SK-N-MC (cell line): ENCODE measurements at regions not wholly inside any gene's neighbourhood (a gene's known extent, or its start where the extent isn't known, plus 50 kb on each side); places are given as distances from the start of the nearest gene placed in this dataset.
"Not testable (repeated sequence)": the region's sequence is repeated elsewhere in the genome, so short reads cannot be mapped to it uniquely, and the experiment has no call there.

ENCODE experiments used
- DNase-seq: peaks from one replicate; pipeline ENCODE4 v3.0.0-alpha.2; 2011; ENCODE audit warnings: low read depth, low spot score
- H3K27ac ChIP-seq: fragments of 200-600 bp; sonication (generic); 2 replicates; pipeline ENCODE4 v1.5.1; 2016; ENCODE audit warnings: mixed run types
- H3K36me3 ChIP-seq: fragments of 200-600 bp; sonication (generic); 2 replicates; pipeline ENCODE4 v1.6.1; 2017; ENCODE audit warnings: antibody characterized with exemption, low read length, mixed read lengths; ENCODE audit not compliant: insufficient read depth
- H3K4me3 ChIP-seq: fragments of 200-600 bp; sonication (generic); 2 replicates; pipeline ENCODE4 v1.5.1; 2016
- H3K9ac ChIP-seq: fragments of 200-600 bp; sonication (generic); 2 replicates; pipeline ENCODE4 v1.8.0; 2017; ENCODE audit warnings: mixed run types, mixed read lengths; ENCODE audit not compliant: insufficient read length
- H3K9me3 ChIP-seq: fragments of 200-600 bp; sonication (generic); 2 replicates; pipeline ENCODE4 v1.6.1; 2017; ENCODE audit warnings: low read depth, mild to moderate bottlenecking, antibody characterized with exemption, low read length, moderate library complexity, mixed read lengths
- EZH2 ChIP-seq: fragments of 200-600 bp; sonication (generic); IDR thresholded peaks from one replicate; pipeline ENCODE4 v1.6.1; 2017; ENCODE audit warnings: antibody characterized with exemption
- FOXP2 ChIP-seq: optimal IDR thresholded peaks from 2 replicates; pipeline ENCODE3; 2011; ENCODE audit warnings: mild to moderate bottlenecking, moderate library complexity; ENCODE audit not compliant: insufficient read depth; ENCODE audit errors: extremely low read length, control extremely low read depth
- POLR2AphosphoS5 ChIP-seq: IDR thresholded peaks from 2 replicates; pipeline ENCODE4 v1.6.1; 2012; ENCODE audit warnings: mild to moderate bottlenecking, low read depth, low read length, borderline replicate concordance

DNA sequence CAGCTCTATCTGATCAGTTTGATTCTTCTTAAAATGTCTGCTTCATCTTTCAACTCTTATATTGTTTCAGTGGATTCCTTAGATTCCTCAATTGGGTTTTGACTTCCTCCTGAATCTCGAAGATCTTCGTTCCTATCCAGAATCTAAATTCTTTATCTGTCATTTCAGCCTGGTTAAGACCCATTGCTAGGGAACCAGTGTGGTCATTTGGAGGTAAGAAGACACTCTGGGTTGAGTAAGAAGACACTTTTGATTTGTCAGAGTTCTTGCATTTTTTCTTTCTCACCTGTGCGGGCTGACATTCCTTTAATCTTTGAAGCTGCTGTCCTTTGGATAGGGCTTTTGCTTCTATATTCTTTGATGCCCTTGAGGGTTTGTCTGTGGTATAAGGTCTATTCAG is 291.9 kb downstream of the SLC7A11 start:
- DNase-seq = no peak
- H3K9ac ChIP-seq = no peak overlapping the region
- H3K36me3 ChIP-seq = no peaks in the 10 kb centered on the region
- H3K9me3 ChIP-seq = no peaks in the 10 kb centered on the region; the same call in 1 of the 2 replicates
- TF ChIP-seq EZH2 = no peak
- no peak for TF ChIP-seq FOXP2
- TF ChIP-seq POLR2AphosphoS5 = no peak
- no peak overlapping the region for H3K4me3 ChIP-seq
- H3K27ac ChIP-seq = no peak overlapping the region

DNA sequence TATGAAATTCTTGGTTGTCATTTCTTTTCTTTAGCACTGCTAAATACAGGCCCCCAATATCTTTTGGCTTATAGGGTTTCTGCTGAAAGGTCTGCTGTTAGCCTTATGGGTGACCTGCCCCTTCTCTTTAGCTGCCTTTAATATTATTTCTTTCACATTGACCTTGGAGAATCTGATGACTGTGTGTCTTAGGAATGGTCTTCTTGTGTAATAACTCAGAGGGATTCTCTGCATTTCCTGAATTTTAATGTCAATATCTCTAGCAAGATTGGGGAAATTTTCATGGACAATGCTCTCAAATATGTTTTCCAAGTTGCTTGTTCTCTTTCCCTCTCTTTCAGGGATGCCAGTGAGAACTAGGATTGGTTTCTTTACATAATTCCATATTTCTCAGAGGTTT is 292.4 kb downstream of the SLC7A11 start:
- no peak overlapping the region for H3K27ac ChIP-seq
- no peaks in the 10 kb centered on the region; the same call in 1 of the 2 replicates for H3K9me3 ChIP-seq
- no peak overlapping the region for H3K4me3 ChIP-seq
- no peaks in the 10 kb centered on the region for H3K36me3 ChIP-seq
- no peak overlapping the region for H3K9ac ChIP-seq
- DNase-seq = no peak
- no peak for TF ChIP-seq POLR2AphosphoS5
- no peak for TF ChIP-seq FOXP2
- TF ChIP-seq EZH2 = no peak

DNA sequence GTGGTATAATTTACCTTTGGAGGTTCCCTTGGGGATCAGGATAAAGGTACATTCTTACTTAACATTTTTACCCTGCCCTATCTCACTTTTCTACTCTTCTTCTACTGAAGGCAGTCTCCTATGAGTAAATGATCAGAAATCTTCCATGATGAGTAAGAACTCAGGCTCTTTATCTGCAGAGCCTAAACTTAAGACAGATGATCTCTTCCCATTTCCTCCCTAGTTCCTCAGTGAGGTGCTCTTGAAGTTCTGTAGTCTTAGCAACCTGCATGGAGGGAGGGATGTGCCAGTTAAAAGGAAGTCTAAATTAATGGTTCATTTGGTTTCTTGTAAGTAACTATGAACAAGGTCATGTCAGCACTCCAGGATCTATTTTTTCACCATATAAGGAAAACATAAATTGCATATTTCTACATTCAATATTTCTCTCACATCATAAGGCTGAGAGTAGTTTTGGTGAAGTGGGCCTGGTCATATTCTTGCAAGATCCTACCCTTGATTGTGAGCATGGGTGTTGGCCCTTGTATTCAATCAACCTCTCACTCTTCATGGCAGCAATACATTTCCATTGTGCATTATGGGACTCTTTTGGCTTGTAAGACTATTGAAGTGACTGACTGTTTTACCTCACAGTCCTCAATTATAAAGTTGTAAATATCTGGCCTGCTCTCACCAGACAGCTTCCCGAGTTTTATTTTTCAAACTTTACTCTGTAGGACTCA is 295.5 kb downstream of the SLC7A11 start:
- Histone ChIP-seq H3K27ac (no peak overlapping the region), H3K9me3 (no peaks in the 10 kb centered on the region; the same call in 1 of the 2 replicates), H3K9ac (no peak overlapping the region), H3K36me3 (no peaks in the 10 kb centered on the region), H3K4me3 (no peak overlapping the region)
- no peak for TF ChIP-seq FOXP2
- no peak for TF ChIP-seq EZH2
- no peak for TF ChIP-seq POLR2AphosphoS5
- no peak for DNase-seq

DNA sequence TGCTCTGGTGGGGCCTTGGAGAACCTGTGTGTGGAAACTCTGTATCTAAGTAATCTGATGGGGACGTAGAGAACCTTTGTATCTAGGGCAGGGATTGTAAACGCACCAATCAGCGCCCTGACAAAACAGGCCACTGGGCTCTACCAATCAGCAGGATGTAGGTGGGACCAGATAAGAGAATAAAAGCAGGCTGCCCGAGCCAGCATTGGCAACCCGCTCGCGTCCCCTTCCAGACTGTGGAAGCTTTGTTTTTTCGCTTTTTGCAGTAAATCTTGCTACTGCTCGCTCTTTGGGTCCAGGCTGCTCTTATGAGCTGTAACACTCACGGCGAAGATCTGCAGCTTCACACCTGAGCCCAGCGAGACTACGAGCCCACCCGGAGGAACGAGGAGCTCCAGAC is 299.3 kb downstream of the SLC7A11 start:
- not testable (repeated sequence) for DNase-seq, H3K27ac ChIP-seq, H3K9ac ChIP-seq, H3K36me3 ChIP-seq, H3K4me3 ChIP-seq, H3K9me3 ChIP-seq

DNA sequence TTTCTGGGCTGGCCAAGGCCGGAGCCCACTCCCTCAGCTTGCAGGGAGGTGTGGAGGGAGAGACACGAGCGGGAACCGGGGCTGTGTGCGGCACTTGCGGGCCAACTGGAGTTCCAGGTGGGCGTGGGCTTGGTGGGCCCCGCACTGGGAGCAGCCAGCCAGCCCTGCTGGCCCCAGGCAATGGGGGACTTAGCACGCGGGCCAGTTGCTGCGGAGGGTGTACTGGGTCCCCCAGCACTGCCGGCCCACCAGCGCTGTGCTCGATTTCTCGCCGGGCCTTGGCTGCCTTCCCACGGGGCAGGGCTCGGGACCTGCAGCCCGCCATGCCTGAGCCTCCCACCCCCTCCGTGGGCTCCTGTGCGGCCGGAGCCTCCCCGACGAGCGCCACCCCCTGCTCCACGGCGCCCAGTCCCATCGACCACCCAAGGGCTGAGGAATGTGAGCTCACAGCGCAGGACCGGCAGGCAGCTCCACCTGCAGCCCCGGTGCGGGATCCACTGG is 300.1 kb downstream of the SLC7A11 start:
- H3K27ac ChIP-seq, H3K4me3 ChIP-seq, H3K36me3 ChIP-seq, H3K9me3 ChIP-seq, H3K9ac ChIP-seq, DNase-seq: not testable (repeated sequence)

DNA sequence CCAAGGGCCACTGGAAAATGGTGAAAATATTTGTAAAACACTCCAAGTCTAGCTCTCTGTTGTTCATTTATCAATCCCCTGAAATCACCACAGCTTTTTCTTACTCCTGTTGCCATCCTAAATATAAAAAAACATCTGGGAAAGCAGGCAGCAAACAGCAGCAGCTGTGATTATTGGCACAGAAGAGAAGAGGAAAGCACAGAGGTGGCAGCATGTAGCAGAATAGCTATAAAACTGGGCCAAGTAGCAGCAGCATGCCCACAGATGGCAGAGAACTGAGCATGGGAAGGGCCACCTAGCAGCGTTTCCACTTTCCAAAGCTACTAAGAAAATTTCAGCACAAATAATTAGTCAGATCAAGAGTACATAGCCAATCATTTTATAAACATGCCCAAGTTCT is 307.2 kb downstream of the SLC7A11 start:
- no peak for DNase-seq
- no peaks in the 10 kb centered on the region for H3K9me3 ChIP-seq

DNA sequence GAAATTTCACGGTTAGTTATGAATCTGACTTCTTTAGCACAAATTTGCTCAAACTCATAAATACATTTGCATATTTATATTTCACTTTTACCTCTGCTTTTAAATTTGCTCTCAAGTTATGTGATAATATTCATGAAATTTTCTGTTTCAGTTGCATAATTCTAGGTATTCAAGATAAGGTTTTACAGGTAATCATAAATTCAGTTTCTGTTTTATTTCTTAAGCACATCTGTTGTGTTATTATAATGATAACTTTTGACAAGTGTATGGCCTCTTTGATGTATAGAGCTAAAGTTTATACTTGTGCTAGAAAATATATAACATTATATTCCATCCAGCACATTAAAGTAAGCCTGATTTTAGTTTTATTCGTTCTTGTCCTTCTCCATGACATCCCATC is 308.1 kb downstream of the SLC7A11 start:
- no peak for DNase-seq
- H3K27ac ChIP-seq = 0 out of 2 replicates have a peak overlapping the region, but pooled peaks have one; percentile 51
- no peaks in the 10 kb centered on the region for H3K36me3 ChIP-seq
- no peaks in the 10 kb centered on the region for H3K9me3 ChIP-seq
- H3K9ac ChIP-seq = peak overlapping the region; percentile 19
- H3K4me3 ChIP-seq = 0 out of 2 replicates have a peak overlapping the region, but pooled peaks have one; percentile 18
- no peak for TF ChIP-seq EZH2
- TF ChIP-seq POLR2AphosphoS5 = no peak
- TF ChIP-seq FOXP2 = no peak

More for the DNA sequence above, 307.2 kb downstream of the SLC7A11 start:
- no peaks in the 10 kb centered on the region for H3K36me3 ChIP-seq
- H3K27ac ChIP-seq = peak overlapping the region; percentile 51
- no peak overlapping the region for H3K9ac ChIP-seq
- H3K4me3 ChIP-seq = no peak overlapping the region
- TF ChIP-seq FOXP2 (no peak), EZH2 (no peak), POLR2AphosphoS5 (no peak)

DNA sequence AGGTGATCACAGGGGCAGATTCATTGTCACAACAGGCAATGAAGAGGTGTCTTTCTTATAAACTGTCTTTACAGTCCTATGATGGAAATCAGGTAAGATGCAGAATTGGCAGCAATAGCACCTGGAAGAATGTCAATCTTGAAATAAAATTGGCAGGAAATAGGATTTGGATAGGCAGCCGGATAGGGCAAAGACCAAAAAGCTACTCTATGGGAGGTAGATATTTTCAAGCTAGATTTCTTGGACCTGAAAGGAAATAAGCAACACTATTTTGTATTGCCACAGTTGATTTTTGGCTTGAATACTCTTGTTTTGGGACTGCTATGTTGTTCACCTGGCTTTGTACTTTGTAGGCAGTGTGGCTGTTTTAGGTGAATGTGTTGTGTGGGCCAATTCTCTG is 314.2 kb downstream of the SLC7A11 start:
- Histone ChIP-seq H3K4me3 (no peak overlapping the region), H3K27ac (no peak overlapping the region), H3K9me3 (no peaks in the 10 kb centered on the region), H3K36me3 (no peaks in the 10 kb centered on the region), H3K9ac (no peak overlapping the region)
- DNase-seq = no peak
- TF ChIP-seq FOXP2 (no peak), POLR2AphosphoS5 (no peak), EZH2 (no peak)

DNA sequence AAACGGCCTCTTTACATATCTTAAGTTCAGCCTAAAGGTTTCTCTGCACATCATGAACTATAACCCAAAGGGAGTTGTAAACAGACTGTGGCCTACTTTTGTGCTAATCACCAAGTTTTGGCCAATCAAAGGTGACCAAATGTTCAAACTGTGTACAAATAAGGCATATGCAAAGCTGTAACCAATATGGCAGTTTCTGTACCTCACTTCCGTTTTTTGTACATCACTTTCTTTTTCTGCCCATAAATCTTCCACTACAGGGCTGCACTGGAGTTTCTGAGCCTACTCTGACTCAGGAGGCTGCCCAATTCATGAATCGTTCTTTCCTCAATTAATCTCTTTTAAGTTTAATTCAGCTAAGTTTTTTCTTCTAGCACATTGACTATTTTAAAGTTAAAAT is 318.7 kb downstream of the SLC7A11 start:
- H3K27ac ChIP-seq = no peak overlapping the region
- H3K9me3 ChIP-seq = no peaks in the 10 kb centered on the region
- TF ChIP-seq FOXP2 = no peak
- no peak overlapping the region for H3K9ac ChIP-seq
- no peaks in the 10 kb centered on the region for H3K36me3 ChIP-seq
- DNase-seq = no peak
- H3K4me3 ChIP-seq = no peak overlapping the region
